Endothelial cell of umbilical vein (primary cell): ENCODE measurements at regions not wholly inside any gene's neighbourhood (a gene's known extent, or its start where the extent isn't known, plus 50 kb on each side); places are given as distances from the start of the nearest gene placed in this dataset.

ENCODE experiments used
- BruUV-seq: library from RNA; stranded (reverse); fragments of 400-500 nt; replicated peaks from 2 replicates; lab custom pipeline; 2021; lab: Mats Ljungman, UMichigan
- CTCF ChIA-PET: fragments of 300-600, 350-600 bp; sonication (Branson Sonifier 250); formaldehyde crosslinking; loops from one replicate; lab custom pipeline; 2021; ENCODE audit warnings: antibody characterized with exemption, inconsistent platforms; lab: Charles Lee
- POLR2A ChIA-PET: fragments of 300-600, 350-600 bp; sonication (Branson Sonifier 250); formaldehyde crosslinking; loops from one replicate; lab custom pipeline; 2021; ENCODE audit warnings: antibody characterized with exemption, inconsistent platforms; lab: Charles Lee
- DNase-seq: peaks from one replicate; pipeline ENCODE4 v3.0.0-alpha.2; 2011; ENCODE audit warnings: low read depth, low spot score
- FAIRE-seq: peaks from 2 replicates; lab custom pipeline; 2011; peaks lifted over from hg19 to GRCh38; lab: Jason Lieb, UNC
- H2AFZ ChIP-seq: 2 replicates; pipeline ENCODE4 v1.6.0; 2012; ENCODE audit warnings: low read depth, low read length, control low read depth, inconsistent platforms
- H3K27ac ChIP-seq: 2 replicates; pipeline ENCODE4 v1.5.1; 2011; ENCODE audit warnings: low read depth, mild to moderate bottlenecking, control low read depth, low read length, moderate library complexity; ENCODE audit not compliant: insufficient read depth
- H3K27me3 ChIP-seq, 2 experiments: 2 replicates each; pipeline versions ENCODE4 v1.6.0 to v1.6.1; 2011; ENCODE audit warnings: low read length in 2 of 2, mixed read lengths in 1 of 2; ENCODE audit not compliant: control insufficient read depth in 2 of 2, insufficient read depth in 2 of 2
- H3K36me3 ChIP-seq, 2 experiments: 2 replicates in 1 of 2; 3 replicates in 1 of 2; pipeline ENCODE4 v1.5.1; 2011; ENCODE audit warnings: low read length in 2 of 2, mild to moderate bottlenecking in 1 of 2, moderate library complexity in 1 of 2; ENCODE audit not compliant: control insufficient read depth in 2 of 2, insufficient read depth in 2 of 2; ENCODE audit errors: extremely low read depth in 1 of 2
- H3K4me1 ChIP-seq: 3 replicates; pipeline ENCODE4 v1.5.1; 2011; ENCODE audit warnings: mild to moderate bottlenecking, low read length; ENCODE audit not compliant: control insufficient read depth, insufficient read depth; ENCODE audit errors: extremely low read depth
- H3K4me2 ChIP-seq: 2 replicates; pipeline ENCODE4 v1.6.1; 2011; ENCODE audit warnings: low read length, control low read depth, mixed read lengths; ENCODE audit not compliant: insufficient read depth
- H3K4me3 ChIP-seq, 3 experiments: fragments of 200-600 bp in 1 of 3; sonication (generic), shearing (Covaris generic) in 1 of 3; replicated peaks in 1 of 3; 2 replicates each; pipeline ENCODE4 v1.5.1; 2011 to 2016; ENCODE audit warnings: control low read depth in 3 of 3, low read length in 3 of 3, mild to moderate bottlenecking in 2 of 3, inconsistent platforms in 1 of 3, low read depth in 1 of 3, moderate library complexity in 1 of 3; ENCODE audit not compliant: insufficient read depth in 1 of 3
- H3K79me2 ChIP-seq: 2 replicates; pipeline ENCODE4 v1.6.0; 2012; ENCODE audit warnings: low read length, inconsistent platforms; ENCODE audit not compliant: control insufficient read depth, insufficient read depth
- H3K9ac ChIP-seq: replicated peaks from 2 replicates; pipeline ENCODE3; 2011; ENCODE audit warnings: low read length, control low read depth; ENCODE audit not compliant: insufficient read depth; ENCODE audit errors: extremely low read depth
- H3K9me1 ChIP-seq: replicated peaks from 3 replicates; pipeline ENCODE4 v1.6.0; 2011; ENCODE audit warnings: mild to moderate bottlenecking, low read length; ENCODE audit not compliant: control insufficient read depth, insufficient read depth; ENCODE audit errors: extremely low read depth
- H3K9me3 ChIP-seq: replicated peaks from 2 replicates; pipeline ENCODE4 v1.5.1; 2012; ENCODE audit warnings: low read length, inconsistent platforms; ENCODE audit not compliant: control insufficient read depth, insufficient read depth
- H4K20me1 ChIP-seq: replicated peaks from 2 replicates; pipeline ENCODE3; 2011; ENCODE audit warnings: mild to moderate bottlenecking, low read length; ENCODE audit not compliant: control insufficient read depth, insufficient read depth; ENCODE audit errors: extremely low read depth
- EZH2 ChIP-seq: IDR thresholded peaks from 2 replicates; pipeline ENCODE4 v1.6.1; 2012; ENCODE audit warnings: borderline replicate concordance, low read depth, mild to moderate bottlenecking, moderate library complexity, low read length, inconsistent platforms; ENCODE audit not compliant: severe bottlenecking
- FOS ChIP-seq: IDR thresholded peaks from 2 replicates; pipeline ENCODE4 v1.6.1; 2011; ENCODE audit warnings: mild to moderate bottlenecking, low read length, moderate library complexity, borderline replicate concordance; ENCODE audit not compliant: insufficient read depth
- GATA2 ChIP-seq: IDR thresholded peaks from 2 replicates; pipeline ENCODE4 v1.7.0; 2011; ENCODE audit warnings: low read depth, mild to moderate bottlenecking, moderate library complexity, mixed read lengths, low read length; ENCODE audit not compliant: insufficient read length, insufficient read depth
- JUN ChIP-seq: IDR thresholded peaks from 2 replicates; pipeline ENCODE4 v1.6.1; 2011; ENCODE audit warnings: borderline replicate concordance, low read depth; ENCODE audit not compliant: insufficient read length, insufficient read depth
- MYC ChIP-seq: IDR thresholded peaks from one replicate; pipeline ENCODE4 v1.6.1; 2011; ENCODE audit warnings: mild to moderate bottlenecking, low read depth, low read length
- POLR2A ChIP-seq: IDR thresholded peaks from 2 replicates; pipeline ENCODE4 v1.6.1; 2012; ENCODE audit warnings: low read depth, mild to moderate bottlenecking, control low read depth, low read length
- POLR2AphosphoS5 ChIP-seq: IDR thresholded peaks from 2 replicates; pipeline ENCODE4 v1.6.1; 2012; ENCODE audit warnings: low read depth, mild to moderate bottlenecking, control low read depth, low read length, moderate library complexity; ENCODE audit not compliant: insufficient read depth
- dilution Hi-C: fragments of 300-500 bp; cut with MboI; formaldehyde crosslinking; loops from one replicate; pipeline ENCODE4 v1.15.0; 2019; ENCODE audit warnings: low sequenced_read_pairs; ENCODE audit not compliant: extremely low pct_ligation_motif_present
- intact Hi-C: fragments of 100-400 bp; cut with micrococcal nuclease; formaldehyde crosslinking; loops from one replicate; pipeline ENCODE4 v1.10.0; 2022
- TF ChIP-seq, protein P1 (sequence below): IDR thresholded peaks from 2 replicates; pipeline ENCODE4 v1.6.1; 2011; ENCODE audit not compliant: insufficient read depth, insufficient read length
- TF ChIP-seq, protein P2 (sequence below), 2 donors: IDR thresholded peaks; 1 replicate in 1 of 2; 2 replicates in 1 of 2; pipeline ENCODE4 v1.5.1; 2011; ENCODE audit warnings: low read length in 2 of 2, mild to moderate bottlenecking in 2 of 2, moderate library complexity in 2 of 2, control low read depth in 1 of 2, inconsistent platforms in 1 of 2, low read depth in 1 of 2; ENCODE audit not compliant: insufficient read depth in 1 of 2; ENCODE audit errors: extremely low read depth in 1 of 2

DNA sequence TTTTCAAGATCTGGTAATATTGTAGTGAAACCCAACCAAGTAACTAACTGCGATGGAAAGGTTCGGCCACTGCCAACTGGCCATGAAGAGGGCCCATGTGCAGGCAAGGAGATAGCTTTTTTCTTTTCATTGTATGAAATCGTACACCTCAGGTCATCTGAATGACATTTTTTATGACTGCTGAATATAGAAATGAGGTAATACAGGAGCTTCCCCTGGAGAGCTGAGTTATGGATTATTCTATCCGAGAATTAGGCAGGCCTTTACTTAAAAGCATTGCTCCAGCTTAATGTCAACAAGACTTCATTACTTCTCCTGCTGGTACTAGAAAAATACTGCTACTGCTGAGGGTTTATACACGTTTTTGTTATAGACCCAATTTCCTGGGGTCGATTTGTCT is 1215.6 kb downstream of the EFNB2 start:
- H3K9me3 ChIP-seq: no peaks in the 10 kb centered on the region
- H2AFZ ChIP-seq: no peak overlapping the region
- H3K4me2 ChIP-seq: no peak overlapping the region
- no peak for FAIRE-seq
- no peak for DNase-seq
- H3K27ac ChIP-seq: no peak overlapping the region
- no TSS peak for BruUV-seq
- no peaks in the 10 kb centered on the region for H3K79me2 ChIP-seq
- no peaks in the 10 kb centered on the region for H3K27me3 ChIP-seq
- no peaks in the 10 kb centered on the region for H3K36me3 ChIP-seq
- no peaks in the 10 kb centered on the region for H4K20me1 ChIP-seq
- H3K4me3 ChIP-seq: no peak overlapping the region
- H3K9me1 ChIP-seq: no peaks in the 10 kb centered on the region
- H3K4me1 ChIP-seq: no peaks in the 10 kb centered on the region
- dilution Hi-C loops: no loop called here
- H3K9ac ChIP-seq: no peak overlapping the region
- TF ChIP-seq, protein P1, sequence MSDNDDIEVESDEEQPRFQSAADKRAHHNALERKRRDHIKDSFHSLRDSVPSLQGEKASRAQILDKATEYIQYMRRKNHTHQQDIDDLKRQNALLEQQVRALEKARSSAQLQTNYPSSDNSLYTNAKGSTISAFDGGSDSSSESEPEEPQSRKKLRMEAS: no peak
- TF ChIP-seq, protein P2, sequence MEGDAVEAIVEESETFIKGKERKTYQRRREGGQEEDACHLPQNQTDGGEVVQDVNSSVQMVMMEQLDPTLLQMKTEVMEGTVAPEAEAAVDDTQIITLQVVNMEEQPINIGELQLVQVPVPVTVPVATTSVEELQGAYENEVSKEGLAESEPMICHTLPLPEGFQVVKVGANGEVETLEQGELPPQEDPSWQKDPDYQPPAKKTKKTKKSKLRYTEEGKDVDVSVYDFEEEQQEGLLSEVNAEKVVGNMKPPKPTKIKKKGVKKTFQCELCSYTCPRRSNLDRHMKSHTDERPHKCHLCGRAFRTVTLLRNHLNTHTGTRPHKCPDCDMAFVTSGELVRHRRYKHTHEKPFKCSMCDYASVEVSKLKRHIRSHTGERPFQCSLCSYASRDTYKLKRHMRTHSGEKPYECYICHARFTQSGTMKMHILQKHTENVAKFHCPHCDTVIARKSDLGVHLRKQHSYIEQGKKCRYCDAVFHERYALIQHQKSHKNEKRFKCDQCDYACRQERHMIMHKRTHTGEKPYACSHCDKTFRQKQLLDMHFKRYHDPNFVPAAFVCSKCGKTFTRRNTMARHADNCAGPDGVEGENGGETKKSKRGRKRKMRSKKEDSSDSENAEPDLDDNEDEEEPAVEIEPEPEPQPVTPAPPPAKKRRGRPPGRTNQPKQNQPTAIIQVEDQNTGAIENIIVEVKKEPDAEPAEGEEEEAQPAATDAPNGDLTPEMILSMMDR (IDR thresholded peaks at IDR 0.05; ENCODE audit: extremely low read depth in 1 of 2, insufficient read depth in 1 of 2, low read depth in 1 of 2, low read length in 2 of 2): no peak
- TF ChIP-seq FOS (no peak), JUN (no peak), GATA2 (no peak), POLR2AphosphoS5 (no peak), EZH2 (no peak), MYC (no peak), POLR2A (no peak)
- POLR2A ChIA-PET: no interaction called here
- intact Hi-C loops: no loop called here
- CTCF ChIA-PET: no interaction called here
